GM23338 (cell line): ENCODE measurements at regions not wholly inside any gene's neighbourhood (a gene's known extent, or its start where the extent isn't known, plus 50 kb on each side); places are given as distances from the start of the nearest gene placed in this dataset.

Source experiments
- ATAC-seq: fragments of 200-7000 bp; cut with Tn5 transposase; 3 replicates; pipeline ENCODE4 v1.9.1; 2020
- DNase-seq: peaks from one replicate; pipeline ENCODE4 v3.0.0-alpha.2; 2015; ENCODE audit warnings: low spot score
- H2AFZ ChIP-seq: fragments of 200-600 bp; sonication (generic); 2 replicates; pipeline ENCODE4 v1.8.0; 2016; ENCODE audit warnings: antibody characterized with exemption, mild to moderate bottlenecking, moderate library complexity
- H3F3A ChIP-seq: fragments of 200-600 bp; sonication (generic); replicated peaks from 2 replicates; pipeline ENCODE4 v1.8.0; 2017; ENCODE audit warnings: antibody characterized with exemption, mixed run types, low read depth
- H3K27ac ChIP-seq: fragments of 200-600 bp; sonication (generic); 2 replicates; pipeline ENCODE4 v1.6.1; 2016; ENCODE audit warnings: low read depth
- H3K27me3 ChIP-seq: fragments of 200-600 bp; sonication (generic); 2 replicates; pipeline ENCODE4 v1.8.0; 2016; ENCODE audit warnings: mild to moderate bottlenecking, mixed run types, moderate library complexity; ENCODE audit not compliant: insufficient read depth
- H3K36me3 ChIP-seq: fragments of 200-600 bp; sonication (generic); 2 replicates; pipeline ENCODE4 v1.8.0; 2016; ENCODE audit warnings: mild to moderate bottlenecking; ENCODE audit not compliant: insufficient read depth
- H3K4me1 ChIP-seq: fragments of 200-600 bp; sonication (generic); 2 replicates; pipeline ENCODE4 v1.8.0; 2016; ENCODE audit warnings: mild to moderate bottlenecking, moderate library complexity; ENCODE audit not compliant: insufficient read depth
- H3K4me2 ChIP-seq: fragments of 200-600 bp; sonication (generic); 2 replicates; pipeline ENCODE4 v1.7.1; 2017; ENCODE audit warnings: mixed run types
- H3K4me3 ChIP-seq: fragments of 200-600 bp; sonication (generic); 2 replicates; pipeline ENCODE4 v1.6.1; 2016; ENCODE audit warnings: mixed run types
- H3K79me2 ChIP-seq: fragments of 200-600 bp; sonication (generic); replicated peaks from 2 replicates; pipeline ENCODE4 v1.8.0; 2017; ENCODE audit warnings: mild to moderate bottlenecking; ENCODE audit not compliant: insufficient read depth
- H3K9me2 ChIP-seq: fragments of 200-600 bp; sonication (generic); 2 replicates; pipeline ENCODE4 v1.8.0; 2017; ENCODE audit not compliant: insufficient read depth
- H4K20me1 ChIP-seq: fragments of 200-600 bp; sonication (generic); replicated peaks from 2 replicates; pipeline ENCODE4 v1.8.0; 2017; ENCODE audit warnings: mild to moderate bottlenecking; ENCODE audit not compliant: insufficient read depth
- H3K27ac Mint-ChIP-seq: 2 replicates; pipeline ENCODE4 v1.8.0; 2020; ENCODE audit warnings: inconsistent platforms, mild to moderate bottlenecking, moderate library complexity, mixed read lengths
- H3K27me3 Mint-ChIP-seq: 3 replicates; pipeline ENCODE4 v1.8.0; 2022; ENCODE audit warnings: low read depth, mild to moderate bottlenecking, moderate library complexity, mixed read lengths, inconsistent platforms; ENCODE audit not compliant: insufficient read depth, poor library complexity
- H3K36me3 Mint-ChIP-seq: 3 replicates; pipeline ENCODE4 v1.8.0; 2021; ENCODE audit warnings: low read depth, mild to moderate bottlenecking, inconsistent platforms, moderate library complexity, mixed read lengths
- H3K4me1 Mint-ChIP-seq: 3 replicates; pipeline ENCODE4 v1.8.0; 2020; ENCODE audit warnings: mild to moderate bottlenecking, inconsistent platforms, mixed read lengths
- H3K4me3 Mint-ChIP-seq: 3 replicates; pipeline ENCODE4 v1.8.0; 2021; ENCODE audit warnings: moderate library complexity, mild to moderate bottlenecking, inconsistent platforms, mixed read lengths
- H3K9me3 Mint-ChIP-seq: 3 replicates; pipeline ENCODE4 v1.8.0; 2020; ENCODE audit warnings: moderate library complexity, mild to moderate bottlenecking, inconsistent platforms, mixed read lengths
- CREB1 ChIP-seq: fragments of 250-450 bp; sonication (Bioruptor Pico); IDR thresholded peaks from 2 replicates; pipeline ENCODE4 v1.5.0; 2020; ENCODE audit warnings: low read depth, mild to moderate bottlenecking, moderate library complexity
- ETS1 ChIP-seq: IDR thresholded peaks from 2 replicates; pipeline ENCODE4 v1.6.1; 2016; ENCODE audit warnings: antibody characterized with exemption
- EZH2 ChIP-seq: fragments of 200-600 bp; sonication (generic); IDR thresholded peaks from one replicate; pipeline ENCODE4 v1.8.0; 2017; ENCODE audit warnings: antibody characterized with exemption, mild to moderate bottlenecking, low read depth; ENCODE audit not compliant: unreplicated experiment
- EZH2phosphoT487 ChIP-seq: fragments of 200-600 bp; sonication (generic); IDR thresholded peaks from one replicate; pipeline ENCODE4 v1.8.1; 2018; ENCODE audit warnings: antibody characterized with exemption; ENCODE audit not compliant: unreplicated experiment
- JUNB ChIP-seq: IDR thresholded peaks from one replicate; pipeline ENCODE4 v1.6.1; 2016; ENCODE audit warnings: antibody characterized with exemption; ENCODE audit not compliant: unreplicated experiment
- NANOG ChIP-seq: IDR thresholded peaks from 2 replicates; pipeline ENCODE4 v1.6.1; 2016; ENCODE audit warnings: antibody characterized with exemption, borderline replicate concordance
- POLR2AphosphoS5 ChIP-seq: IDR thresholded peaks from 2 replicates; pipeline ENCODE4 v1.6.1; 2016; ENCODE audit warnings: antibody characterized with exemption, low read depth
- REST ChIP-seq: IDR thresholded peaks from one replicate; pipeline ENCODE4 v1.6.1; 2018; ENCODE audit warnings: antibody characterized with exemption; ENCODE audit not compliant: unreplicated experiment
- STAT1 ChIP-seq: IDR thresholded peaks from one replicate; pipeline ENCODE4 v1.6.1; 2016; ENCODE audit warnings: antibody characterized with exemption; ENCODE audit not compliant: unreplicated experiment
- ZNF114 ChIP-seq: fragments of 250-450 bp; sonication (Bioruptor Pico); IDR thresholded peaks from 2 replicates; pipeline ENCODE4 v1.5.0; 2020; ENCODE audit warnings: mild to moderate bottlenecking, moderate library complexity
- ZNF331 ChIP-seq: fragments of 250-450 bp; sonication (Bioruptor Pico); IDR thresholded peaks from 2 replicates; pipeline ENCODE4 v1.5.0; 2020; ENCODE audit warnings: low read depth, mild to moderate bottlenecking, moderate library complexity
- TF ChIP-seq, protein P1 (sequence below): fragments of 250-450 bp; sonication (Bioruptor Pico); IDR thresholded peaks from 2 replicates; pipeline ENCODE4 v1.5.0; 2020; ENCODE audit warnings: mild to moderate bottlenecking, moderate library complexity
- TF ChIP-seq, protein P2 (sequence below), 2 experiments: fragments of 200-600 bp in 1 of 2; sonication (generic) in 1 of 2; conservative IDR thresholded peaks; 2 replicates each; pipeline versions ENCODE4 v1.5.1 to v1.6.1; 2016 to 2017; ENCODE audit warnings: antibody characterized with exemption in 2 of 2, low read depth in 2 of 2, mild to moderate bottlenecking in 2 of 2, moderate library complexity in 1 of 2

DNA sequence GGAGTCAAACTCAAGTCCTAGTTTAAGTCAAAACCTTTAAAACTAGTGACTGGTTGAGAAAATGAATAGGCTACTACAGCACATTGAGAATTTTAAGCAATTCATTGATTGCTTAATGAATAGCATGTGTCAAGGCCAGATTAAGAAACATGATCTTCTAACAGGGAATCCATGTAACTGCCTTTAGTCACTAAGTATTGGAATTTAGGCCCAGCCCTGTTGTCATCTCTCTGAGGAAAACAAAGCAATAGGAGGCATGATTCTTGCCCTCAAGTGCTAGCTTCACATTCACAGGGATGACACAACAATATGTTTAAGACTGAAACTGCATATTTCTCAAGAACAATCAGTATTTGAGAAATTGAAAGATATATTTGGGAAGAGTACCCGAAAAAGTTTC is 70.0 kb upstream of the PTGS2 start:
- H3K4me3 Mint-ChIP-seq = no peak overlapping the region

More for the DNA sequence above, 70.0 kb upstream of the PTGS2 start:
- Histone ChIP-seq H3K4me2 (no peak overlapping the region), H3K27ac (no peak overlapping the region), H4K20me1 (no peaks in the 10 kb centered on the region), H3K9me2 (no peaks in the 10 kb centered on the region), H3K36me3 (no peaks in the 10 kb centered on the region), H3F3A (no peaks in the 10 kb centered on the region), H3K4me1 (no peaks in the 10 kb centered on the region), H3K4me3 (no peak overlapping the region), H3K79me2 (no peaks in the 10 kb centered on the region), H3K27me3 (no peaks in the 10 kb centered on the region), H2AFZ (no peak overlapping the region)
- Mint-ChIP-seq H3K9me3 (peaks cover 25% of the 10 kb centered on the region), H3K36me3 (peaks cover 18% of the 10 kb centered on the region), H3K4me1 (no peaks in the 10 kb centered on the region), H3K27me3 (no peaks in the 10 kb centered on the region), H3K27ac (no peak overlapping the region)
- no peak for ATAC-seq
- no peak for TF ChIP-seq EZH2phosphoT487
- no peak for TF ChIP-seq EZH2
- TF ChIP-seq CREB1 (CRISPR knock-in tag) = no peak
- TF ChIP-seq ZNF114 (CRISPR knock-in tag) = no peak
- TF ChIP-seq REST = no peak
- TF ChIP-seq ETS1 = no peak
- no peak for TF ChIP-seq NANOG
- TF ChIP-seq, protein P1, sequence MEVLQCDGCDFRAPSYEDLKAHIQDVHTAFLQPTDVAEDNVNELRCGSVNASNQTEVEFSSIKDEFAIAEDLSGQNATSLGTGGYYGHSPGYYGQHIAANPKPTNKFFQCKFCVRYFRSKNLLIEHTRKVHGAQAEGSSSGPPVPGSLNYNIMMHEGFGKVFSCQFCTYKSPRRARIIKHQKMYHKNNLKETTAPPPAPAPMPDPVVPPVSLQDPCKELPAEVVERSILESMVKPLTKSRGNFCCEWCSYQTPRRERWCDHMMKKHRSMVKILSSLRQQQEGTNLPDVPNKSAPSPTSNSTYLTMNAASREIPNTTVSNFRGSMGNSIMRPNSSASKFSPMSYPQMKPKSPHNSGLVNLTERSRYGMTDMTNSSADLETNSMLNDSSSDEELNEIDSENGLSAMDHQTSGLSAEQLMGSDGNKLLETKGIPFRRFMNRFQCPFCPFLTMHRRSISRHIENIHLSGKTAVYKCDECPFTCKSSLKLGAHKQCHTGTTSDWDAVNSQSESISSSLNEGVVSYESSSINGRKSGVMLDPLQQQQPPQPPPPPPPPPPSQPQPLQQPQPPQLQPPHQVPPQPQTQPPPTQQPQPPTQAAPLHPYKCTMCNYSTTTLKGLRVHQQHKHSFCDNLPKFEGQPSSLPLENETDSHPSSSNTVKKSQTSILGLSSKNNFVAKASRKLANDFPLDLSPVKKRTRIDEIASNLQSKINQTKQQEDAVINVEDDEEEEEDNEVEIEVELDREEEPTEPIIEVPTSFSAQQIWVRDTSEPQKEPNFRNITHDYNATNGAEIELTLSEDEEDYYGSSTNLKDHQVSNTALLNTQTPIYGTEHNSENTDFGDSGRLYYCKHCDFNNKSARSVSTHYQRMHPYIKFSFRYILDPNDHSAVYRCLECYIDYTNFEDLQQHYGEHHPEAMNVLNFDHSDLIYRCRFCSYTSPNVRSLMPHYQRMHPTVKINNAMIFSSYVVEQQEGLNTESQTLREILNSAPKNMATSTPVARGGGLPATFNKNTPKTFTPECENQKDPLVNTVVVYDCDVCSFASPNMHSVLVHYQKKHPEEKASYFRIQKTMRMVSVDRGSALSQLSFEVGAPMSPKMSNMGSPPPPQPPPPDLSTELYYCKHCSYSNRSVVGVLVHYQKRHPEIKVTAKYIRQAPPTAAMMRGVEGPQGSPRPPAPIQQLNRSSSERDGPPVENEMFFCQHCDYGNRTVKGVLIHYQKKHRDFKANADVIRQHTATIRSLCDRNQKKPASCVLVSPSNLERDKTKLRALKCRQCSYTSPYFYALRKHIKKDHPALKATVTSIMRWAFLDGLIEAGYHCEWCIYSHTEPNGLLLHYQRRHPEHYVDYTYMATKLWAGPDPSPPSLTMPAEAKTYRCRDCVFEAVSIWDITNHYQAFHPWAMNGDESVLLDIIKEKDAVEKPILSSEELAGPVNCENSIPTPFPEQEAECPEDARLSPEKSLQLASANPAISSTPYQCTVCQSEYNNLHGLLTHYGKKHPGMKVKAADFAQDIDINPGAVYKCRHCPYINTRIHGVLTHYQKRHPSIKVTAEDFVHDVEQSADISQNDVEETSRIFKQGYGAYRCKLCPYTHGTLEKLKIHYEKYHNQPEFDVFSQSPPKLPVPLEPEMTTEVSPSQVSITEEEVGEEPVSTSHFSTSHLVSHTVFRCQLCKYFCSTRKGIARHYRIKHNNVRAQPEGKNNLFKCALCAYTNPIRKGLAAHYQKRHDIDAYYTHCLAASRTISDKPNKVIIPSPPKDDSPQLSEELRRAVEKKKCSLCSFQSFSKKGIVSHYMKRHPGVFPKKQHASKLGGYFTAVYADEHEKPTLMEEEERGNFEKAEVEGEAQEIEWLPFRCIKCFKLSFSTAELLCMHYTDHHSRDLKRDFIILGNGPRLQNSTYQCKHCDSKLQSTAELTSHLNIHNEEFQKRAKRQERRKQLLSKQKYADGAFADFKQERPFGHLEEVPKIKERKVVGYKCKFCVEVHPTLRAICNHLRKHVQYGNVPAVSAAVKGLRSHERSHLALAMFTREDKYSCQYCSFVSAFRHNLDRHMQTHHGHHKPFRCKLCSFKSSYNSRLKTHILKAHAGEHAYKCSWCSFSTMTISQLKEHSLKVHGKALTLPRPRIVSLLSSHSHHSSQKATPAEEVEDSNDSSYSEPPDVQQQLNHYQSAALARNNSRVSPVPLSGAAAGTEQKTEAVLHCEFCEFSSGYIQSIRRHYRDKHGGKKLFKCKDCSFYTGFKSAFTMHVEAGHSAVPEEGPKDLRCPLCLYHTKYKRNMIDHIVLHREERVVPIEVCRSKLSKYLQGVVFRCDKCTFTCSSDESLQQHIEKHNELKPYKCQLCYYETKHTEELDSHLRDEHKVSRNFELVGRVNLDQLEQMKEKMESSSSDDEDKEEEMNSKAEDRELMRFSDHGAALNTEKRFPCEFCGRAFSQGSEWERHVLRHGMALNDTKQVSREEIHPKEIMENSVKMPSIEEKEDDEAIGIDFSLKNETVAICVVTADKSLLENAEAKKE = no peak
- no peak for TF ChIP-seq JUNB
- no peak for TF ChIP-seq STAT1
- TF ChIP-seq ZNF331 (CRISPR knock-in tag) = no peak
- no peak for TF ChIP-seq POLR2AphosphoS5
- TF ChIP-seq, protein P2, sequence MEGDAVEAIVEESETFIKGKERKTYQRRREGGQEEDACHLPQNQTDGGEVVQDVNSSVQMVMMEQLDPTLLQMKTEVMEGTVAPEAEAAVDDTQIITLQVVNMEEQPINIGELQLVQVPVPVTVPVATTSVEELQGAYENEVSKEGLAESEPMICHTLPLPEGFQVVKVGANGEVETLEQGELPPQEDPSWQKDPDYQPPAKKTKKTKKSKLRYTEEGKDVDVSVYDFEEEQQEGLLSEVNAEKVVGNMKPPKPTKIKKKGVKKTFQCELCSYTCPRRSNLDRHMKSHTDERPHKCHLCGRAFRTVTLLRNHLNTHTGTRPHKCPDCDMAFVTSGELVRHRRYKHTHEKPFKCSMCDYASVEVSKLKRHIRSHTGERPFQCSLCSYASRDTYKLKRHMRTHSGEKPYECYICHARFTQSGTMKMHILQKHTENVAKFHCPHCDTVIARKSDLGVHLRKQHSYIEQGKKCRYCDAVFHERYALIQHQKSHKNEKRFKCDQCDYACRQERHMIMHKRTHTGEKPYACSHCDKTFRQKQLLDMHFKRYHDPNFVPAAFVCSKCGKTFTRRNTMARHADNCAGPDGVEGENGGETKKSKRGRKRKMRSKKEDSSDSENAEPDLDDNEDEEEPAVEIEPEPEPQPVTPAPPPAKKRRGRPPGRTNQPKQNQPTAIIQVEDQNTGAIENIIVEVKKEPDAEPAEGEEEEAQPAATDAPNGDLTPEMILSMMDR (conservative IDR thresholded peaks at IDR 0.05; ENCODE audit: low read depth in 2 of 2) = no peak
- DNase-seq = no peak
